GM12875 (cell line): ENCODE measurements at regions not wholly inside any gene's neighbourhood (a gene's known extent, or its start where the extent isn't known, plus 50 kb on each side); places are given as distances from the start of the nearest gene placed in this dataset.

Source experiments
- H3K4me3 ChIP-seq: one replicate; pipeline ENCODE4 v1.5.1; 2011; ENCODE audit warnings: low read depth, low read length, control low read depth
- TF ChIP-seq, protein P1 (sequence below): IDR thresholded peaks from 2 replicates; pipeline ENCODE4 v1.5.1; 2011; ENCODE audit warnings: low read depth, mild to moderate bottlenecking, control low read depth, inconsistent platforms, low read length, moderate library complexity, borderline replicate concordance; ENCODE audit not compliant: insufficient read depth

DNA sequence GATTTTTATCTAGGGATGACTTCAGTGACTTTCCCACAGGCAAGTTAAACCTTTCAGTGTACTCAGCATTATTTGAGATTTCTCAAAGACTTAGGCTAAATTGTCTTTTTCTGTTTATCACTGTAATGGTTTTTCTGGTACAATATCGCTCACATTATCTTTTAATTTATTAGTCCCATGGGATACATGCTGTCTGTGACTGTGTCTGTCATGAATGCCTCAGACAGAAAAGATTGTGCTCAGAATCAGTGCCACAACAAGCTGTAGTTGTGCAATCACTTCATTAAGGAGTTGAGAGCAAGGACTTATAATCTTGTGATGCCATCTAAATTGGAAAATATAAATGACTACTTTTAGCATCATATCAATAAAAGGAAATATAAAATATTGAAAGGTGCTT, 2374.2 kb upstream of the RAG2 start:
- TF ChIP-seq, protein P1, sequence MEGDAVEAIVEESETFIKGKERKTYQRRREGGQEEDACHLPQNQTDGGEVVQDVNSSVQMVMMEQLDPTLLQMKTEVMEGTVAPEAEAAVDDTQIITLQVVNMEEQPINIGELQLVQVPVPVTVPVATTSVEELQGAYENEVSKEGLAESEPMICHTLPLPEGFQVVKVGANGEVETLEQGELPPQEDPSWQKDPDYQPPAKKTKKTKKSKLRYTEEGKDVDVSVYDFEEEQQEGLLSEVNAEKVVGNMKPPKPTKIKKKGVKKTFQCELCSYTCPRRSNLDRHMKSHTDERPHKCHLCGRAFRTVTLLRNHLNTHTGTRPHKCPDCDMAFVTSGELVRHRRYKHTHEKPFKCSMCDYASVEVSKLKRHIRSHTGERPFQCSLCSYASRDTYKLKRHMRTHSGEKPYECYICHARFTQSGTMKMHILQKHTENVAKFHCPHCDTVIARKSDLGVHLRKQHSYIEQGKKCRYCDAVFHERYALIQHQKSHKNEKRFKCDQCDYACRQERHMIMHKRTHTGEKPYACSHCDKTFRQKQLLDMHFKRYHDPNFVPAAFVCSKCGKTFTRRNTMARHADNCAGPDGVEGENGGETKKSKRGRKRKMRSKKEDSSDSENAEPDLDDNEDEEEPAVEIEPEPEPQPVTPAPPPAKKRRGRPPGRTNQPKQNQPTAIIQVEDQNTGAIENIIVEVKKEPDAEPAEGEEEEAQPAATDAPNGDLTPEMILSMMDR, result no peak
- no peak overlapping the region for H3K4me3 ChIP-seq

DNA sequence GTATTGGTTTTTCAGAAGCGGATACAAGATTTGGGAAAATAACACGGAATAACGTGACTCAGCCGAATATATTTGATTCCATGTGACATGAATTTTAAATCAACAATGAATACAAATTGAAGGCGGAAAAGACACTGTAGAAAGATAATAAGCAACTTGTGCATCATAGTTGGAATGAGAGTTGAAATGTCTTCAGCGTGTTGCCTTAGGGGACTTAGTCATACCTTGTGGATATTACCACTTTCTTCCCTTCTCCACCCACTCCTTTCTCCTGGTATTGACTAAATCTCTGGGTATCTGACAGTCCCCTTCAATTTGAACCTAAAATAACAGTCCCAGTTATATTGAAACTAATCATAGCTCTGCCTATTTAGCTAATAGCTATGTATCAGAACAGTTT, 2373.1 kb upstream of the RAG2 start:
- TF ChIP-seq, protein P1, result no peak
- no peak overlapping the region for H3K4me3 ChIP-seq

DNA sequence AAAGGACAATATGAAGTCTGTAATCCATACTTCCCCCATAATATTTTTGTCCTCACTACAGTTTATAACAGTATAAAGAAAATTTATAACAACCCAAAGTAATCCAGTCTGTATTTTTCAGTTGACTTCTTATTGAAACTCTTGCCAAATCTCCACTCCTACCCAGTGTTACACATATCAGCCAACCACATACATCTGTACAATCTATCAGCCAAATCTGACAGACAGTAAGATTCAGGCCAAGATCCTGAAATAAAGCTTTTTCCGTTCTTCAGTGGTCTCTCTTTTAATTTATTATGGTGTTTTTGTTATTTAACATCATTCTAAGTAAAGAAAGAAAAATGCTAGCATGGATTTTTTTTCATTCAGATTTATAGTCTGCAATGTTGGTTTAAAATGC, 2370.9 kb upstream of the RAG2 start:
- TF ChIP-seq, protein P1, result no peak
- H3K4me3 ChIP-seq, result no peak overlapping the region

DNA sequence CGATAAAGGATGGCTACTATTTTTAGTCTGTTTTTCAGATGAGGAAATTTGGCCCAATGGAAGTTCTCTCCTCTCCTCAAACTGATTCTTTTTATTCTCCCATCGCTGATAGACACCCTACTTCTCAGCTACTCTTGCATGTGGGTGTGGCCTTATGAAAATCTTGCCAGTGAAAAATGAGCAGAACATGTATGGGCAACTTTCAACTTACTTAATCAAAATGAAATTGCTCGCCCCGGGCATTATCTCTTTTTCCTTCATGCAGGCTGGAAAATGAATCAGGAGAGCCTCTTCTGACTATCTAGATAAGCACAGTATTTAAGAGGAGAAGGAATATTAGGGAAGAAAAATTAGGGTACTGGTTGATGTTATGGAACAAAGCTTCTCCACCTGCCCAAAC, 2354.7 kb upstream of the RAG2 start:
- no peak overlapping the region for H3K4me3 ChIP-seq
- TF ChIP-seq, protein P1, result no peak

DNA sequence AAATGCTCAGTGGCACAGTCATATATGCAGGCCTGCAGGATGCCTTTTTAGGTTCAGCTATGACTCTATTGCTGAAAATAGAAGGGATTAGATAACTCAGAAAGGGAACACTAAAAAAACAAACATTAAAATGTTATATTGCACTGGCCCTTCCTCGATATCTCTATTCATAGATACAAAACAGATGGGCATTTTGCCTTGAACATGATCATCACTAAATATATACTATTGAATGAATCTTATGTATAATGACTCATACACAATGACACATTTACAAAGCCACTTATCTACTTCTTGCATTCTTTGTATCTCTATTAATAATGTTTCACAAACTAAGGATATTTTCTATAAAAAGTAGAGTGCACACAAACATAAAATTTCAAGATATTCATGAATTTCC, 2352.8 kb upstream of the RAG2 start:
- TF ChIP-seq, protein P1, result no peak

DNA sequence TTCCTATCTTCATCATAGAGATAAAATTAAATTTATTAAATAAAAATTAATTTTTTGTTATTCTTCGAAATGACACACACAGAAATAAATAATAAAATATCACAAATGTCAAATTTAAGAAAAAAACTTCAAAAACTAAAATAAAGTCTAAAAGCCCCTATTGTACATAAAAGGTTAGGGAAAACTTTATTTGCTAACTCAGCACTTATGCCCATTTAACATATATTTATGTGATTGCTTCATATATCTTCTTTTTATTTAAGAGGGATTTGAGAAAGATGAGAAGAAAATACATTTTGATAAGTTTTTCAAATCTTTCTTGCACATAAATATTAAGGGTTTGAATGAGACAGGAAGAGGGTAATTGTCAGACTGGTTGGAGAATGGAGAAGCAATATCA, 2350.4 kb upstream of the RAG2 start:
- H3K4me3 ChIP-seq, result no peak overlapping the region
- TF ChIP-seq, protein P1, result no peak

More for the DNA sequence above, 2352.8 kb upstream of the RAG2 start:
- no peak overlapping the region for H3K4me3 ChIP-seq

DNA sequence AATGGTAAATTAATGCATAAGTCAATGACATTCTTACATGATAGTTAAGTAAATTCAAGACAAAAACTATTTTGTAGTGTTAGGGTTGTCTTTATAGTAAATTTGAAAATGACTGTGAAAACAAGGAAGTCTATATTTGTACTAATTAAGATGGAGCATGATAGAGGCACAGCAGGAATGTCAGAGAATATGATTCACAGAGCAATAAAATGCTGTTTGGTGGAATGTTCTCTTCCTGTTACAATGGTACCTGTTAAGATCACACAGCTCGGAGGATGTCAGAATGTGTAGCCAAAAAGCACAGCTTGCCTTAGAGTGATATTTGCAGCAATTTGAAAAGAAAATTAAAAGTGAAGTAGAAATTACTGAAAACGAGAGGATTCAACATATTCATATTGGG, 2339.7 kb upstream of the RAG2 start:
- H3K4me3 ChIP-seq, result no peak overlapping the region
- TF ChIP-seq, protein P1, result no peak
